ENCODE measurements at regions not wholly inside any gene's neighbourhood (a gene's known extent, or its start where the extent isn't known, plus 50 kb on each side); places are given as distances from the start of the nearest gene placed in this dataset.

DNA sequence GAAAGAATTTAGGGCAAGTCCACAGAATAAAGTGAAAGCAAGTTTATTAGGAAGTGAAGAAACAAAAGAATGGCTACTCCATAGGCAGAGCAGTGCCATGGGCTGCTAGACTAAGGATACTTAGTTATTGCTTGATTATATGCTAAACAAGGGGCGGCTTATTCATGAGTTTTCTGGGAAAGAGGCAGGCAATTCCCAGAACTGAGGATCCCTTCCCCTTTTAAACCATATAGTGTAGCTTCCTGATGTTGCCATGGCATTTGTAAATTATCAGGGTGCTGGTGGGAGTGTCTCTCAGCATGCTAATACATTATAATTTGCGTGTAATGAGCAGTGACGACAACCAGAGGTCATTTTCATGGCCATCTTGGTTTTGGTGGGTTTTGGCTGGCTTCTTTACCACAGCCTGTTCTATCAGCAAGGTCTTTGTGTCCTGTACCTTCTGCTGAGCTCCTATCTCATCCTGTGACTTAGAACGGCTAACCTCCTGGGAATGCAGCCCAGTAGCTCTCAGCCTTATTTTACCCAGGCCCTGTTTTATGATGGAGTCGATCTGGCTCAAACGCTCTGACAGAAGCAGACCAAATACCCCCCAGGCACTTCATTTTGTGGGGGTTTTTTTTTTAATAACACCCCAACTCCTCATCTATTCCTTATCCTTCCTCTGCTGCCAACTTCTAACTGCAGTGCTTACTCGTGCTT is 103.0 kb upstream of the RARB start:
- H3K4me3 ChIP-seq (ENCODE audit: low read depth, low read length) = no peak overlapping the region
- TF ChIP-seq, protein P1, sequence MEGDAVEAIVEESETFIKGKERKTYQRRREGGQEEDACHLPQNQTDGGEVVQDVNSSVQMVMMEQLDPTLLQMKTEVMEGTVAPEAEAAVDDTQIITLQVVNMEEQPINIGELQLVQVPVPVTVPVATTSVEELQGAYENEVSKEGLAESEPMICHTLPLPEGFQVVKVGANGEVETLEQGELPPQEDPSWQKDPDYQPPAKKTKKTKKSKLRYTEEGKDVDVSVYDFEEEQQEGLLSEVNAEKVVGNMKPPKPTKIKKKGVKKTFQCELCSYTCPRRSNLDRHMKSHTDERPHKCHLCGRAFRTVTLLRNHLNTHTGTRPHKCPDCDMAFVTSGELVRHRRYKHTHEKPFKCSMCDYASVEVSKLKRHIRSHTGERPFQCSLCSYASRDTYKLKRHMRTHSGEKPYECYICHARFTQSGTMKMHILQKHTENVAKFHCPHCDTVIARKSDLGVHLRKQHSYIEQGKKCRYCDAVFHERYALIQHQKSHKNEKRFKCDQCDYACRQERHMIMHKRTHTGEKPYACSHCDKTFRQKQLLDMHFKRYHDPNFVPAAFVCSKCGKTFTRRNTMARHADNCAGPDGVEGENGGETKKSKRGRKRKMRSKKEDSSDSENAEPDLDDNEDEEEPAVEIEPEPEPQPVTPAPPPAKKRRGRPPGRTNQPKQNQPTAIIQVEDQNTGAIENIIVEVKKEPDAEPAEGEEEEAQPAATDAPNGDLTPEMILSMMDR (IDR thresholded peaks at IDR 0.05; ENCODE audit: low read depth, low read length) = no peak

DNA sequence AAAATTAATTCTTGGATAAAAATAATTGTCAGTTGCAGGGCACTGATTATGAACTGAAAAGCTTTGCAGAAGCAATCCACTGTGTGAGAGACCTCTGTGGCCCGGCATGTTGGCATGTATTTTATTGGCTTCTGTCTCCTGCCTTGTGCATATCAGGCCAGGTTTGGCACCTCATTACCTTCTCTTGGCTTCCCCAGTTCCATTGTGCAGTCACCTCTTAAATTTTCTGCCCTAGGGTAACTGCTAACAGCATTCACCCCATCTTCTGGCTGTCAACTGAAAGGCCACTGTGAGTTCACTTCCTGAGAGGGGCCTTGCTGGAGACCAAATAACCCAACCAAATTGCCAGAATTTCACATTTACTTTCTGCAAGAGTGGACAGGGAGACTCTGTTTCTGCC is 92.7 kb upstream of the RARB start:
- H3K4me3 ChIP-seq (ENCODE audit: low read depth, low read length) = no peak overlapping the region
- TF ChIP-seq, protein P1 (IDR thresholded peaks at IDR 0.05; ENCODE audit: low read depth, low read length) = no peak

DNA sequence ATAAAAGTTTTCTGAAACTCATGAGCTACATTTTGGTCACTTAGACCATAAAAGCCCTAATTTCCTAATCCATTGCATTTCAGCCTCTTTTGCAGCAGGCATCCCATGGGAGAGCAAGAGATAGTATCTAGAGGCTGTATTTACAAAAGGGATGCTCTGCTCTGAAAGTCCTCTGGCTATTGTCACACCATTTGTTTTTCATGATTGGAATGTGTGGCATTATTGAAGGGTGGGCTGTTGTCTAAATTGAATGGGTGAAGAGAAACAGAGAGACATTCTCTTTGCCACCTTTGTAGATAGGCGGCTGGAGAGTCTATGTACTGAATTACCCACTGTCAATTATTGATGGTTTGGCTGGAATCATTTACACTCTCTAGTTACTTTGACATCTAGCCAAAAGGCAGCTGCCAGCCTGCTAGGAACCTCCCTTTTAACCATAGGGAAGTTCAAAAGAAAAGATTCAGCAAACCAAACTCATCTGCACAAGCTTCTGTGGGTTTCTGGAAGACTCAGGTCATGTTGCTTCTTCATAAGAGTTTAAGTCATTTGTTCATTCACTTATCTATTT is 89.8 kb upstream of the RARB start:
- TF ChIP-seq, protein P1 (IDR thresholded peaks at IDR 0.05; ENCODE audit: low read depth, low read length) = no peak
- H3K4me3 ChIP-seq (ENCODE audit: low read depth, low read length) = no peak overlapping the region

DNA sequence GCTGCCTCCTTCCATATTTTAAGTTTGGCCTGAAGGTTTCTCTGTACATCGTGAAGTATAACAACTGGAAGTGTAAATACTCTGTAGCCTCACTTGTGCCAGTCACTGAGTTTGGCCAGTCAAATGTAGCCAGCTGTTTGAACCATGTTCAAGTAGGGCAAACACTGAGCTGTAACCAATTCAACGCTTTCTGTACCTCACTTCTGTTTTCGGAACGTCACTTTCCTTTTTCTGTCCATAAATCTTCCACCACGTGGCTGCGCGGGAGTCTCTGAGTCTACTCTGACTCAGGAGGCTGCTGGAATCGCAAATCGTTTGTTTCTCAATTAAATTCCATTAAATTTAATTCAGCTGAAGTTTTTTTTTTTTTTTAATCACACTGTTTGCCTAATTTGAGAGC is 88.8 kb upstream of the RARB start:
- no peak overlapping the region for H3K4me3 ChIP-seq (ENCODE audit: low read depth, low read length)
- TF ChIP-seq, protein P1 (IDR thresholded peaks at IDR 0.05; ENCODE audit: low read depth, low read length) = no peak

DNA sequence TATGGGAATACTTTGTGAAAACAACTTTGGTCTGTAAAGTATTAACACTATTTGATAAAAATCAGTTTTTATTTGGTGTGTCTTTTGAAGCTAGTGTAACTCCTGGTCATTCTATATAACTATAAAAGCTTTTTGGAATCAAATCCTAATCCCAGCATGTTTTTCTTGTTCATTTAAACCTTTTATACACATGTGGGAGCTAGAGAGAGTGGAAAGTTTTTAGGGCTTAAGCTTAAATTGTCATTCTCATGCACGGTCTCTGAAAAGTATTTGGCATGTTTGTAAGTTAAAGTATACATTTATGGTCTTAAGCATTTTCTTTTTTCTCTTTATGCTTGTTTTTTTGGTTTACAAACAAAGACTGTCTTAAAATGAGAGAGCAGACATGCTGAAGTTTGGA is 83.4 kb upstream of the RARB start:
- no peak overlapping the region for H3K4me3 ChIP-seq (ENCODE audit: low read depth, low read length)
- TF ChIP-seq, protein P1 (IDR thresholded peaks at IDR 0.05; ENCODE audit: low read depth, low read length) = no peak

DNA sequence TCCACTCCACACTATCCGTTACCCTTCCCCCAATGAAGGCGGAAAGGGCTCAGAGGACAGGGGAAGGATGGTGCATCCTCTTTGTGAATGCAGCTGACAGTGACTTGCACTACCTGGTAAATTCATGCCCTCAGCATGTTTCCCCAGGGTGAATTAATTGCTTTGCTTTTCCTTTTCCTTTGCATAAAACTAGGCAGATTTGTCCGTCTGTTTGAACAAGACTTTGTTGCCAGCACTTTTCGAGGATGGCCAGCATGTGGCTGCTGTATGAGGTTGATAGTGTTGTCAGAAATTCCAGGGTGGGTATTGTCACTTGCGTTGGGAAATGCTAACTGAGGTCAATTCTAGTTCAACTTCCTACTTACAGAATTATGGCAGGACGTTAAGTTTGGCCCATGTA is 79.0 kb upstream of the RARB start:
- no peak overlapping the region for H3K4me3 ChIP-seq (ENCODE audit: low read depth, low read length)
- TF ChIP-seq, protein P1 (IDR thresholded peaks at IDR 0.05; ENCODE audit: low read depth, low read length) = no peak

DNA sequence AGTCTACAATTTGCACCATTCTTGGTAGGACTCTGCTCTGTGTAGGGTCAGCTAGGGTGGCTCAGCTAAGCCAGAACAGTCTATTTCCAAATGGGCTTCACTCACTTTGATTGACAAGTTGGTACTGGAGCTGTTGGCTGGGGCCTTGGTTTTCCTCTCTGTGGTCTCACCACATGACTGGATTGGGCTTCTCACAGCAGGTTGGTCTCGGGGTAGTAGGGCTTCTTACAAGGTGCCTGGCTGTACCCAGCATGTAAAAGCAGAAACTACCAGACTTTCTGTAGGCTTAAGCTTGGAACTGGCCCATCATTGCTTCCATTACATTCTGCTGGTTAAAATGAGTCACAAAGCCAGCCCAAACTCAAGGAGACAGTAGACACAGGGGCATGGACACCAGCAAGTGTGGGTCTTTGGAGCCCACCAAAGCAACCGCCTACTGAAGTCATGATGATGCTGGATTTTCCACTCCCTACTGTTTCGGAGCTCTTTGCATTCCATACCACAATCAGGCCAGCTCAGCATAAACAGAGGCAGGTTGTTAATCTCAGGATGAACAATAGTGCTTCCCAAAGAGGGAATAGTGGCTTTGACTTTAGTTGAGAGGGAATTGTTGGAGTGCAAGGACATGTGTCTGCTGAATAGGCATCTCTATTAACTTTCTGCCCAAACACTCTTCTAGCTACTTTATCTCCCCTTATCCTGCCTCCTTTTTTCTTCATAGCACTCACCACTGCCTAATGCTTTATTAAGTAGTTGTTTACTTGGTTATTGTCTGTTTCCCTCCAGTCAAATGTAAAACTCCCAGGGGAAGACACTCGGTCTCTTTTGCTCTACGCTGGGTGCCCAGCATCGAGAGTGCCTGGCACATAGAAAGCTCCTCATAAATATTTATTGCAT is 78.0 kb upstream of the RARB start:
- H3K4me3 ChIP-seq (ENCODE audit: low read depth, low read length) = no peak overlapping the region
- TF ChIP-seq, protein P1 (IDR thresholded peaks at IDR 0.05; ENCODE audit: low read depth, low read length) = no peak

All from WI38 (cell line).